Midbrain (tissue), 1 donor: ENCODE measurements at regions not wholly inside any gene's neighbourhood (a gene's known extent, or its start where the extent isn't known, plus 50 kb on each side); places are given as distances from the start of the nearest gene placed in this dataset.
"Not testable (repeated sequence)": the region's sequence is repeated elsewhere in the genome, so short reads cannot be mapped to it uniquely, and the experiment has no call there.

Experiments
- DNase-seq: peaks from one replicate; lab custom pipeline; 2025; lab: John Stamatoyannopoulos, UW

DNA sequence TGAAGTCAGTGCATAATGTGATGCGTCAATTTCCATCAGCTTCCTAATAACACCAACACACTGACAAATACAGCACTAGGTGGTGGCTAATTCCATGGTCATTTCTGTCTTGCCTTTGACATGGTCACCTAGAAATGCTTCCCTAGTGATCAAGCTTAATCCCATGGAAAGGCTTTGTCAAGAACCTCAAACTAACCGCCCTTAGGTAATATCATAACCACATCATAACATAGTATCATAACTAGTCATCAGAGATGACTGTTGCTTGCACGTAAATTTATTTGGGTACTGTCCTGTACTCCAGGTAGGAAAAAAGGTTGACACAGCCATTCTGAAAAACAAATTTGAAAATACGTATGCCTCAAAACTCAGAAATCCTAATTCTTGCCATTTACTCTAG, 471.8 kb downstream of the IRS1 start:
- DNase-seq: no peak

DNA sequence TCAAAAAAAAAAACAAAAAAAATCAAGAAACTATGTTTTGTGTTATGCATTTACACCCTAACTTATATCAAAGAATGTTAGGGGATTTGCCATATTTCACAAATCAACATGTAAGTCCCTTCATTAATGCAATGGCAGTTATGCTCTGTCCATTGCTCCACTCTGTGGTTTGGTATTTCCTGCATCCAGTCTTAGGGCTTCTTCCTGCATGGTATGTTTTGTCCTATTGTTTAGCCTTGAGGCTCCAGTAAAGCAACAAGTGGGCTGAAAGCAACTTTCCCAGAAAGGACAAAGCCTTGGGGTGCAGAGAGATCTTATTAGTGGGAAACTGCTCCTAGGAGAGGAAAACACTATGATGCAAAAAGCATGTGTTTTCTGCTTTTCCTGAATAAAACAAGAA, 474.1 kb downstream of the IRS1 start:
- DNase-seq: no peak

- no peak for DNase-seq
These were observed 479.3 kb downstream of the IRS1 start for GRCh38 chr2:226320076-226320948.

- DNase-seq: no peak
These were observed 481.6 kb downstream of the IRS1 start for GRCh38 chr2:226317970-226318369.

DNA sequence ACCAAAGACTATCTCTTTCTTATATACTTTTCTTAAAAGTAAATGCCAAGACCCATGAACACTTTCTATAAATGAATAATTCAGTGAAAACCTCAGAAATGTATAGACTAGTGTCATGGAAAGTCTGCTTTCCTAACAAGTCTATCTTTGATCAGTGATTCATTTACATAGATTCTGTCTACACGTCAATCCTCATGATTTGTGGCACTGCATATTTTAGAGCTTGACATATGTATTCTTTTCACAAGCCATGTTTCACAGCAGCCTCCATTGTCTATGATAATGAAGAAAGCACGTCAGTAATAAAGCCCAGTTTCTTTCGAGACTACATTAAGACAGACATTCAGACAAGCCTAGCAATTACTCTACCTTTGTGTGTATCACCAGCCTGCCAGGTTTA, 486.6 kb downstream of the IRS1 start:
- no peak for DNase-seq

GRCh38 chr2:226312155-226312554, 487.5 kb downstream of the IRS1 start:
- no peak for DNase-seq

GRCh38 chr2:226310146-226310545, 489.5 kb downstream of the IRS1 start:
- DNase-seq: no peak

- DNase-seq: no peak
These were observed 490.6 kb downstream of the IRS1 start for GRCh38 chr2:226308986-226309385.

- DNase-seq: no peak
These were observed 491.3 kb downstream of the IRS1 start for GRCh38 chr2:226308323-226308680.

DNA sequence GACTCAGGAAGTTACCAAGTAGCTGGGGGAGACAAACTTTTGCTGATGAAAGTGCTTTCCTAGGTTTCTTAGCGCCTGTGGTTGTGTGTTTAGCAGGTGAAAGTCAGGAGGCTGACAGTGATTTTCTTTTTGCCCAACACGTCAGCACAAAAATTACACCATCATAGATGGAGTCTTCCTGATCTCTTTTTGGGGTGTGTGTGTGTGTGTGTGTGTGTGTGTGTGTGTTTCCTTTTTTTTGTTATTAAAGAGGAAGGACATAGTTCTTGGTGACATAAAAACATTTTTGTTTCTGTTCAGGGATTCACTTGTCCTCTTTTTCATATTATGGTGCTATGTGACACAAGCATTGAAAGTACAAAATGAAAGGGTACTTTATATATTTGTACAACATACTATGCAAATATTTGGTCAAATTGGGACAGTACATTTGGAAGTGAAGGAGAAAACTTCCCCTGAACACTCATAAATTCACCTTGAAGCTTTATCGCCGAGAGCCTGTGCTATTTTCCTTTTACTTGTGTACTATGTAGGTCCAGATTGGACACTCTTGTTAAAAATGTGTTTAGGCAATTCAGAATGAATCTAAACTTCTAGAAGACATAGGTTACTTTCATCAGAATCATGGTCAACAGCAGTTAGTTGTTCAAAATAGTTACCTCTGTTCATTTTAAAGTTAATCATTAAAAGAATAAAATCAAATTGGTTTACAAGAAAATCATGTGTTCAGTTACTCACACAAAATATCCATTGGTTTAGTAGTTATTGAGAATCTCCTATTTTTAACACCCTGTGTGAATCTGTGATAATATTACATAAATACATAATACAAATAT, 491.9 kb downstream of the IRS1 start:
- no peak for DNase-seq

DNA sequence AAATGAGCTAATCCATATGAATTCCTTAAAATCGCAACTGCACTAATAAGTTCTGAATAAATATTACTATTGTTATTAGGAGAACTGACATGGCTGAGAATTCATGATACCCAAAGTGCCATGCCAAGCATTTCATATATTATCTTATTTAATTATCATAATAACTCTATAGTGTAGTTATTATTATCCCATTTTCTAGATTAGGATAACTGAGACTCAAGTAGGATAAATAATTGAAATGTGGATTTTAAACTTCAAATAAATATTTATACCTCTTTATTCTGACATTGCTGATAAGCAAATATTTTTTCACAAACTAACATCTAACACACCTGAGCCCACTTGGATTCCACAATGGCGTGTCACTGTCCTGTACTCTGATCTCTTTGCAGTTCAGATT, 492.7 kb downstream of the IRS1 start:
- no peak for DNase-seq

DNA sequence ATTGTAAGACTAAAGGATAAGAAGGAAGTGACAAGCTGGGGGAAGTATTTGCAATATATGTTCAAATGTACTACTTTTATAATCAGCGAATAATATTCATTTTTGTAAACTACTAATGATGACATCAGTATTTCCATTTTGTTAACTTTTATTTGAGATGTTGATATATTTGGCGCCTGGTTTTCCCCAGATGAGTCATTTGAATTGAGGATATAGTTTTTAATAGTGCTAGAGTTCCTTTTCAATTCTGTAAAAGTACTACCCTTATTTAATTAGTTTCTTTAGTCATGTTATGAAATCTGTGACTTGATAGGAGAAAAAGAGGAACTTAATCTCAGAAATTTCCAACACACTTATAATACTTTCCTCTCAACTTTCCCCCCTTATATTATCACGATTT, 495.3 kb downstream of the IRS1 start:
- DNase-seq: no peak

GRCh38 chr2:226303707-226304106, 495.9 kb downstream of the IRS1 start:
- DNase-seq: no peak

- no peak for DNase-seq
These were observed 499.3 kb downstream of the IRS1 start for GRCh38 chr2:226300196-226300886.

GRCh38 chr2:226299771-226300170, 499.8 kb downstream of the IRS1 start:
- no peak for DNase-seq

DNA sequence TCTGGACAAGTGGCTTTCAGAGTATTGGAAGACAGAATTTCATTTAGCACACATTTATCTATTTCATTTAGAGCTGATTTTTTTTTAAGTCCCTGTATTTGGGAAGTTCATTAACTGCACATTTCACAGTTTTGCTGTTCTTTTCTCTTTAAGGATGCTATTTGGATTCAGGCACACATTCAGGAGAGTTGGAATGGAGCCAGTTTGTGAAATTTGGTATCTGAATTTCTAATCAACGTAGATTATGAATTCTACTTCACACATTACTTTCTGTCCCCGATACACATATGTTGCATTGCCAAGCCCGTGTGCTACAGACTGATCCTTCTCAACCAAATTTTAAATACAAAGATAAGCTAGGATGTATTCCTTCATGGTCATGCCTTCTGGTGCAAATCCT, 503.9 kb downstream of the IRS1 start:
- no peak for DNase-seq

DNA sequence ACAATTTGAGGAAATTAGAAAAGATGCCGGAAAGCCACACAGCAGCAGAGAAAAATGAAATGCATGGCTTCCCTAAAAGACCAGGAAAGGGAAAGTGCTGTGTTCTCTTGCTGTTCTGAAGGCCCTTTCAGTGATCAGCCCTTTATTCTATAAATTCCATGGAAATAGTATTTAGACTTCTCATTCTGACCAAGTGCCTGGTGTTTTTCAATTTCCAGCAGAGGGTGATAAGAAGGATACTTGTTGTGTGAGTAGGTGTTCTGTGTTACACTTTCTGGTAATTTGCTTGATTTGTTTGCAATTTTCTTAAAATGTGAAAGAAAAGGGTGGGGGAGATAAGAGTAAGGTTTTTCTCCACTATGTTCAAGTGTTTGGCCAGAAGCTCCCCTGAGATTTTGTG, 504.5 kb downstream of the IRS1 start:
- DNase-seq: no peak

DNA sequence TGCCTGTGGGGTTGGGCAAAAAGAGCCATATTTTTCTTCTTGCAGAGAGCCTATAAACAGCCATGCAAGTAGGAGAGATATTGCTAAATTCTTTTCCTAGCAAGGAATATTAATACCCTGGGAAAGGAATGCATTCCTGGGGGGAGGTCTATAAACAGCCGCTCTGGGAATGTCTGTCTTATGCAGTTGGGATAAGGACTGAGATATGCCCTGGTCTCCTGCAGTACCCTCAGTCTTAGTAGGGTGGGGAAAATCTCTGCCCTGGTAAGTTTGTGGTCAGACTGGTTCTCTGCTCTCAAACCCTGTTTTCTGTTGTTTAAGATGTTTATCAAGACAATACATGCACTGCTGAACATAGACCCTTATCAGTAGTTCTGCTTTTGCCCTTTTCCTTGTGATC, 508.3 kb downstream of the IRS1 start:
- not testable (repeated sequence) for DNase-seq

DNA sequence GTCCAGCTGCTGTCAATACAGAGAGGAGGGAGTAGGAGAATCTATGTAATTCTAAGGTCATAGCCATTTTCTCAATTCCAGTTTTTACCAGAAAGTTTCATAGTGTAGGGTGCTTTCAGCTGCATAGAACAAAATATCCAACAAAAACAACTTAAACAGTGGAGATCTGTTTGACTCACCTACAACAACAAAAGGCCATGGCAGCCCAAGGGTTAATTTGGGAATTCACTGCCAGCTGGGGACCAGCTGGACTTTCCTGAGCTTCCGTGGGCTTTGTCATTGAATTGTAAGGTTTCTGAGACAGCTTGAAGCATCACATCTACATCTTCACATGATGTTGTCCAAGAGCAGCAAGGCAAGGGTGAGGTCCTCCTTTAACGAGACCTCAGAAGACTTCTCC, 512.7 kb downstream of the IRS1 start:
- DNase-seq: no peak

- DNase-seq: no peak
These were observed 515.8 kb downstream of the IRS1 start for GRCh38 chr2:226283796-226284195.

DNA sequence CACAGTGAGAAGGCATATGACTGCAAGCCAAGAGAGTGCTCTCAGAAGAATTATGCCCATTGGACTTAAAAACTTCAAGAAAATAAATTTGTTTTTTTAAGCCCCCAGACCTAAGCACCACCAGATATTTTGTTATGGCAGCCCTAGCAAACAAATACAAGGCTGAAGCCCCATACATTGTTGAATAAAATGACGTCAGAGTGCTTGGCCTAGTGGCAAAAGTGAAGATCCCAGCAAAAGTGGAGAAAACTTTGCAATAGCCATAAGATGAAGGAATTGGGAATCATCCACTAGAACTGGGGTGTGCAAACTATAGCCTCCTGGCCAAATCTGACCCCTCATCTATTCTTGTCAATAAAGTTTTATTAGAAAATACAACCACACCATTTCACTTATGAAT, 517.5 kb downstream of the IRS1 start:
- no peak for DNase-seq

DNA sequence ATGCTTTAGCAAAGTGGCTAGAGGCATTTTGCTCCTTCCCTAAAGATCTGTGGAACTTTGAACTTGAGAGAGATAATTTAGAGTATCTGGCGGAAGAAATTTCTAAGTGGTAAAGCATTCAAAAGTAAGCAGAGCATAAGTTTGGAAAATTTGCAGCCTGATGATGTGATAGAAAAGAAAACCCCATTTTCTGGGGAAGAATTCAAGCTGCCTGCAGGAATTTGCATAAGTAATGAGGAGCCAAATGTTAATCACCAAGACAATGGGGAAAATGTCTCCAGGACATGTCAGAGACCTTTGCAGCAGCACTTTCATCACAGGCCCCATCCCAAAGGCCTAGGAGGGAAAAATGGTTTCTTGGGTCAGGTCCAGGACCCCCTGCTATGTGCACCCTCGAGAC, 519.5 kb downstream of the IRS1 start:
- not testable (repeated sequence) for DNase-seq

- no peak for DNase-seq
These were observed 524.4 kb downstream of the IRS1 start for GRCh38 chr2:226275215-226275614.
